Kidney tubule cell (primary cell): ENCODE measurements at regions not wholly inside any gene's neighbourhood (a gene's known extent, or its start where the extent isn't known, plus 50 kb on each side); places are given as distances from the start of the nearest gene placed in this dataset.

Experiments
- DNase-seq: peaks from one replicate; pipeline ENCODE4 v3.0.0-alpha.2; 2018; ENCODE audit warnings: low spot score

GRCh38 chr19:31601855-31602254, 252.6 kb upstream of the TSHZ3 start:
- no peak for DNase-seq

- DNase-seq = no peak
Measured at GRCh38 chr19:31602548-31602947, 253.3 kb upstream of the TSHZ3 start.

DNA sequence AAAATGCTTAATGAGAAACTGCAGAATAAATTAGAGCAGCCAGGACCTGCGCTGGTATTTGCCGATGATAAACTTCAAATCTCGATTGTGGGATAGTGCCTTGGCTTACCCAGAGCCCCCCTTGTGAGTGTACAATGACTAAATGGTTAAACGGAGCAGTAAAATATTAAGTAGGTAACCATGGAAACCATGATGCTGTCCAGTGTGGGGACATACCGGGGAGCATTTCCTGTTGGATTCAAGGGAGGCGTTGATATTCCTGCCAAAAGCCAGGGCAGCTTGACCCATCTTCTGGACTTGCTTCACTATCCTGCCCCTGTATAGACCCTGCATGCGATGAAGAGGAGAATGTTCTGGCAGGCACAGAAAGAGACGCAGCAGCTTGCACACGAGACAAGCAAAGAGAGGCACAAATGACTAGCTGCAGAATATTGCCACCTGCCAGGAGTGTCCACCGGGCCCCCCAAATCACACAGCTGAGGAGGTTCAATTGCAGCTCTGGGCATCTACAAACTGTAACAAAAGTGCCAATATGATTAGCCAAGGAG, 255.3 kb upstream of the TSHZ3 start:
- no peak for DNase-seq

- no peak for DNase-seq
Measured at GRCh38 chr19:31610018-31610417, 260.8 kb upstream of the TSHZ3 start.

DNA sequence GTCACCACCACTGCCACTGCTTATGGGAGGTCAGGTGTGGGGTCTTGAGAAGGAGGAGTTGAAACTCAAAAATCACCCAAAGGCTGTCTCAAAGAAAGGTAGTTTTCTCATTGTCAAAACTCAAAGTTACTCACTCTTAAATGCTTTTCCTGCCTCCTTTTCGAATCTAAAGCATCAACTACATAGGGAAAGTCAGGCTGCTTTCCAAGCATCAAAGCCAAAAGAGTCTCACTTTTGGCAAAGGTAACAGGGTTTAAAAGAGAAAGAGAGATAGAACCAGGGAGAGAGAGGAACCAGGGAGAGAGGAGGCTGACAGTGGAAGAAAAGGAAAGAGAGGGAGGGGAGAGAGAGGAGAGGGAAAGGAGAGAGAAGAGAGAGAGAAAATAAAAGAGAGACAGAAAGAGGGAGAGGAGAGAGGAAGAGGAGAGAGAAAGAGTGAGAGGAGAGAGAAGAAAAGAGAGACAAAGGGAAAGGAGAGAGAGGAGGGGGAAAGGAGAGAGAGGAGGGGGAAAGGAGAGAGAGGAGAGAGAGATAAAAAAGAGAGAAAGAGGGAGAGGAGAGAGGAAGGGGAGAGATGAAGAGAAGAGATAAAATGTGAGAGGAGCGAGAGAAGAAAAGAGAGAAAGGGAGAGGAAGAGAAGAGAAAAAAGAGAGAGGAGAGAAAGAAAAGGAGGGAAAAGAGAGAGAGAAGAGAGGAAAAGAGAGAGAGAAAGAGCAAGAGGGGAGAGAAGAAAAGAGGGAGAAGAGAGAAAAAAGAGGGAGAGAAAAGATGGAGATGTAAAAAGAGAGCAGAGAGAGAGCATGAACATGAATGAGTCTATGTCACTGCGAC, 262.0 kb upstream of the TSHZ3 start:
- no peak for DNase-seq

GRCh38 chr19:31612873-31613272, 263.6 kb upstream of the TSHZ3 start:
- no peak for DNase-seq

DNA sequence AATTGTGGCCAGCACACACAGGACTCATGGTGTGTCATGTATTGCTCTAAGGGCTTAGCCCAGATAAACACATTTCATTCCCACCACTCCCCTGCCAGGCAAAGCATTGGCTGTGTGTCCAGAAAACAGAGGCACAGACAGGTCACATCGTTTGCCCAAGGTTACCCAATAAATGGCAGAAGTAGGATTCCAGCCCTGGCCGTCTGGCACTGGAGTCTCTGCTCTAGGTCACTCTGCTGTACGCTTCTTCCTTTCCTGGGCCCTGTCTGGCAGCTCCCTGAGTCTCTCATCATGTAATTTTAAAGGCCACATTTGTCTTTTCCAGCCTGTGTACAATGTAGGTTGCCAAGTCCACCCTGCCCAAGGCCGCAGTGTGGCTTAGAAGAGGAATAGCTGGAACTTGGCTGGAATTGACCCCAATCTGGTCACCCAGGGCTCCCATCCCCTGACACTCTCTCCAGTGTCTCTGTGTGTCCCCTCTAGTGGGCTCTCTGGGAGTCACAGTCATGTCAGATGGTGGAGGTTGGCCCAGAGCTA, 264.5 kb upstream of the TSHZ3 start:
- DNase-seq = no peak

GRCh38 chr19:31616031-31616430, 266.8 kb upstream of the TSHZ3 start:
- no peak for DNase-seq

DNA sequence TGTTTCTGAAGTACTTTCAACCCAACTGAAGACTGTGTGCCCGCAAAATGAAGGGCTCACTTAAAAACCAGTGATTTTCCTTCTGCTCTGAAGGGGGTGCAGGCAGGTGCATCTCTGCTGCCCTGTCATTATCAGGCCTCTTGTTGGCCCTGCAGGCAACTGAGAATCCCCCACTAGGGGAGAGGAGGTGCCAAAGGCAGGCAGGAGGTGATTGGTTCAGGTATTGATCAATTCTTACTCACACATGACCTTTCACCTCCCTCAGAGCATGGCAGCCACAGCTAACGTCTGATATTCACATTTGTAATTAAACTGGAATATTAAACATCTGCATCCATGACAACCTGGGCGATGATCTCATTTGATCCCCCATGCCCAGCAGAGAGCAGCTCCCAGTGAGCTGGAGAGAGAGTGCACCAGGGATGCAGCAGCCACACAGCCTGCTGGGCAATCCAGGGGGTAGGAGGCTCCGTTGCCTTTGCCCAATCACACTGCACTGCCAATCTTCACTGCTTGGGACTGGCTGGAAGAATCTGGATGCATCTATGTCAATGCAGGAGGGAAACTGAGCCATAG, 267.9 kb upstream of the TSHZ3 start:
- no peak for DNase-seq

DNA sequence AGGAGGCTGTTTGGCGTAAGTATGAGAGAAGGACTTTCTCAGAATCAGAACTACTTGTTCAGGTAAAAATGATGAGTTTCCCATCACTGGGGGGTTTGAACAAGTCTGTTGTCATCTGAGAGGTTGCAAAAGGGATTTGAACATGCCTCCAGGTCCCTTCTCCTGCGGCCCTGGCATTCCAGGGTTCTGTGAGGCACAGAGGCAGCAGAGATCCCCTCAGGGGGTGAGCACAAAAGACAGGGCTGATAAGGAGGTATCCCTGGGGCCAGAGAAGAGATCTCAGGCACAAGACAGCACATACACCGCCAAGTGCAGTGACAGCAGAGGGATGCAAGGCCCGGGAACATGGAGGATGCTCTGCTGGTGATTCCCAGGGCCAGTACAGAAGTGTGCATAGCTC, 275.8 kb upstream of the TSHZ3 start:
- no peak for DNase-seq

DNA sequence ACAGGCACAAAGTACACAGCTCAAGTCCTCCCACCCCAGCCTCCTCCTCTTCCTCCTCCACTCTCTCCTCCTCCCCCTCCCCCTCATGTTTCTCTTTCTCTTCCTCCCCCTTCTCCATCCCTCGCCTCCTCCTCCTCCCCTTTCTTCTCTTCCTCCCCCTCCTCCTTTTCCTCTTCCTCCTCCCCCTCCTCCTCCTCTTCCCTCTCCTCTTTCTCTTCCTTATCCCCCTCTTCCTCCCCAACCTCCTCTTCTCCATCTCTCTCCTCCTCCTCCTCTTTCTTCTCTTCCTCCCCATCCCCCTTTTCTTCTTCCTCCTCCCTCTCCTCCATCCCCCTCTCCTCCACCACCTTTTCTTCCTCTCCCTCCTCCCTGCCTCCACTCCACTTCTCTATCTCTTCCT, 276.3 kb upstream of the TSHZ3 start:
- DNase-seq = no peak

GRCh38 chr19:31626941-31627340, 277.7 kb upstream of the TSHZ3 start:
- DNase-seq = no peak

- DNase-seq = no peak
Measured at GRCh38 chr19:31627620-31628365, 278.6 kb upstream of the TSHZ3 start.

DNA sequence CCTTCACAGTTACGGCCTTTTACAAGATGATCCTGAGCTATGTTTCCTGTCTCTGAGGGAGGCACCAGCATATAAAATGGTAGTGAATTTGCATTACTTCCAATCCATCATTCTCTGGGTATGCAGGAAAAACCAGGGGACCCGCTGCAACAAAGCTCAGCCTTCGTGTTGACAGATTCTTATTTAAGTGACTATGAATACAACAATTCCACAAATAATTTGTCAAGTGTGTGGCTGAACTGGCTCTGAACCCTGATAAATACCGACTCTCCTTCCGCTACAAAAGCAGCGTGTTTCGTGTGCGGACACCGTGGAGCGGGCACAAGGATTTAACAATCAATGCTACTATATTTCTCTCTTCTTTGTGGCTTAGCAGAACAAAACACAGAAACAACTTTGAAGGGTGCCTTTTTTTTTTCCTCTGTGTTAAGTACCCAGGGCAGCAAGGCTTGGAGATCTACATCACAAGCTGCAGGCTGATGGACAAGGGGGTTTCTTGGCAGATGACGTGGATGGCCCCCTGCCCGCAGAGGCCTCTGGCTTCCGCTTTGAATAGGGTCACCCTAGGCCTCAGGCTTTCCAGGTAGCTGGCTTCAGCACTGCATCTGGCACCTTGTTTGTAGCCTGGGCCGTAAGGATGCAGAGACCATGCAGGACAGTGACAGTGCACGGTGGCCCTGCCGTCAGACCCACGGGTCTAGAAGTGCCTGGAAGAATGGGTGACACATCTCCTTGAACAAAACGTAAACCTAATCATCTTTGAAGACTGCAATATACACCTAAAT, 280.5 kb upstream of the TSHZ3 start:
- no peak for DNase-seq

GRCh38 chr19:31633014-31633413, 283.8 kb upstream of the TSHZ3 start:
- no peak for DNase-seq

DNA sequence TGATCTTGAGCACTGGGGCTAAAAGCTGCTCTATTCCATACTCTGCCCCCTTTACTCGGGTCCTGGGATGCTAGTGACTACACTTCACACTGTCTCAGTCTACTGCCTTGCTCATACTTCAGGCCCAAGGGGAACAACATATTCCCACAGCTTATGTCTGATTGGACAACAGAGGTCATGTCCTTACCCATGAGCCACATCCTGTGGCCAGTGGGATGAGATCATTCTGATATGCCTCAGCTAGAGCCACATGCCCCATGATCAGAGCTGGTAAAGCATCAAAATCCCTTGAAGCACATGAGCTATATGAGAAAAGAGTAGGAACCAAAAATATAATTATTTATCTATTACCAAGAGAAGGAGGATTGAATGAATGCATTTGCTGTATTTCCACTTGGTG, 290.1 kb upstream of the TSHZ3 start:
- no peak for DNase-seq

DNA sequence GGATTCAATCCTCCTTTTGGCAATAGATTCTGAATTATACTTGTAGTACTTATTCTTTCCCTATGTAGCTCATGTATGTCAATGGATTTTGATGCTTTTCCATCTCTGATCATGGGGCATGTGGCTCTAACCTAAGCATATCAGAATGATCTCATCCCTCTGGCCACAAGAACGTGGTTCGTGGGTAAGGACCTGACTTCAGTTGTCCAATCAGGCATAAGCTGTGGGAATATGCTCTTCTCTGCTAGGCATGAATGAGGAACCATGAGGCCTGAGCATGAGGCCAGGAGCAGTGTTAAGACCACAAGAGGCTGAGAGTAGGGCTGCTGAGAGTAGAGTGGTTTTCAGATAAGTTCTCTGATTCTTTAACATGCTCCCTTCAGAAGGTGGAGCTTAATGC, 292.4 kb upstream of the TSHZ3 start:
- DNase-seq = no peak

GRCh38 chr19:31648347-31648746, 299.1 kb upstream of the TSHZ3 start:
- DNase-seq = no peak

DNA sequence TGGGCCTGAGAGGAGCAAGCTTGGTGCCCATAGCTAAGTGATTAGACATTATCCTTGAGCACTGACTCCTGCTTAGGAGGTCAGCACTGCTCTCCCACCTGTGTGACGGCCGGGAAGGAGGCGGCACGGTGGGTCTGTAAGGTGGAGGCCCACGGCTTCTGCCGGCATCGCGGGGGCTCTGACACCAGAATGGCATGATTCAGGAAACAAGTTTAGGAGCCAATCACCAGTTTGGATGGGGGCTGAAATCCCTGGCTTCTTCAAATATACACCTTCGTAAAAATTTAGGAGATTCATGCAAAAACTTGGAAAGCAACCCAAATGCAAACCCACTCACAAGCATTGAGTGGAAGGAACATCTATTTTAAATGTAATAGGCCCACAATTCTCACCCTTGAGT, 307.3 kb upstream of the TSHZ3 start:
- no peak for DNase-seq

- DNase-seq = no peak
Measured at GRCh38 chr19:31658993-31659896, 310.0 kb upstream of the TSHZ3 start.

DNA sequence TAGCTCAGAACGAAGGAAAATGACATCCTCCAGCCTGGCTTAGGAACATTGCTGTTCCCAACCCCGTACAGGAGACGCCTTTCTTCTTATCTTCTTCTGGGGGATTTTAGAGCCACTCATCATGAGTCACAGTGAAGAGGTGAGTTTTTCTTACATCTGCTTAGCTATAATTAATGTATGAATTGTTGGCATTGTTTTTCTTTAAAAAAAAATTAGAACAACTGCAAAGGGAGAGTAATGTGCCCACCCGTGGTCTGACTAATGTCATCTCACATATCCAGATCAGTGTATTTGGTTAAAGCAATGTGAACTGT, 310.6 kb upstream of the TSHZ3 start:
- DNase-seq = no peak
